GM18508 (cell line): ENCODE measurements at regions not wholly inside any gene's neighbourhood (a gene's known extent, or its start where the extent isn't known, plus 50 kb on each side); places are given as distances from the start of the nearest gene placed in this dataset.

Experiments
- ATAC-seq: cut with Tn5 transposase; IDR thresholded peaks from one replicate; pipeline ENCODE4 v1.9.1; 2021; ENCODE audit warnings: moderate number of reproducible peaks; ENCODE audit not compliant: insufficient read depth, unreplicated experiment

DNA sequence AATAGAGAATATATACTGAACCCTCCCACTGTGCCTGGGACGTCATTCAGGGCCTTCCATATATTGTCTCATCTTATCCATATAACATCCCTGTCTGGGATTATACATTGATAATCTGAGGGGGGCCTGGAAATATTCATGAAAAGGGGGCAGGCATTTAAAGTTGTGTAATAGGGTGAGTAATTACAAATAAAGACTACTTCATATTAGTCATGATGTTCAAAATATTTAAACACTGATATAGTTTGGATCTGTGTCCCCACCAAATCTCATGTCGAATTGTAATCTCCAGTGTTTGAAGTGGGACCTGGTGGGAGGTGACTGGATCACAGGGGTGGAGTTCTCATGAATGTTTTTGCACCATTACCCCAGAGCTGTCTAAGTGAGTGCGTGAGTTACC is 97.8 kb downstream of the AQP9 start:
- no peak for ATAC-seq

DNA sequence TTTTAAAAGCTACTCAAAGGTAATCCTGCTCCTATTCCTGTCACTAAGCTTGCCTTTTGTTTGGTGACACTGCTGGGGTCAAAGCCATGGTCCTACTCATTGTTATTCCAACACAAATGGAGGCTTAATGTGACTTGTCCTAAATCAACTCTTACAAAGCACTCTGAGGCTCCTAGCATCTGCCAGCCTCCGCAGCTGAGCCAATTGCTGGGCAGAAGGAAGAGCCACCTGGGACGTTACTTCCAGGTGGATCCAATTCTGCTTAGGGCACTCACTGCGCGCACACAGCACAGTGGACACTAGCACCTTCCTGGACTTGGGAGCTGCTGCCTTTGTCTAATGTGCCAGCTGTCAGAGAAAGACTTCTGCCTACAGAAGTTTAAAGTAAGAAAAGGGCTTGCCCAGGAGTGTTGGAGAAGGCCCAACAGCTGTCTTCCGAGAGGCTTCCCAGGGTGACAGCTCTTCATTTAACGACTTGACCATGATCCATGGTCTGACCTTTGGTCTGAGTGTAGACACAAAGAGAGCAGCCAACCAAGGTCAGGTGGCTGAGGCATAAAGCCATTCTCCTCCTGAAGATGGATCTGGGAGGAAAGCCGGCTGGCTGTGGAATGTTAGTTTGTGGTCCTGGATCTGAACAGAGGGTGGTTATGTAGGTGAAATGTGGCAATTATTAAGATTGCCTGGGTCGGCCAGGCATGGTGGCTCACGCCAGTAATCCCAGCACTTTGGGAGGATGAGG is 102.2 kb downstream of the AQP9 start:
- ATAC-seq: no peak

DNA sequence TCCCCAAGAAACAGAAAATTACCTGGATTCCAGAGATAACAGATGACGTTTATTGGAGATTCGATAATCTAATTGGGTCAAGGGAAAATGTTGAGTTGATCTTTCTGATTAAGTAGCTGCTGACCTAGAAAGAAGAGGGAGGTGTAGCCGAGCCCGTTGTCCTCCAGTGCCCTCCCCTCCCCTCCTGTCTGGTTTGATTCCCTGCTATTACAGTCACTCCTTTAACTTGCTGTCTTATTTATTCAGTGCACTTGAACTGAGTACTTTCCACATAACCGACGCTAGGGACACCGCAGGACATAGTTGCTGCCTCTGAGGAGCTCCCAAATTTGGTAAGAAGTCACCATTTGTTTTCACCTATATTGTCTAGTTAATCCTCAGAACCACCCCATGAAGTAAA is 103.7 kb downstream of the AQP9 start:
- no peak for ATAC-seq

DNA sequence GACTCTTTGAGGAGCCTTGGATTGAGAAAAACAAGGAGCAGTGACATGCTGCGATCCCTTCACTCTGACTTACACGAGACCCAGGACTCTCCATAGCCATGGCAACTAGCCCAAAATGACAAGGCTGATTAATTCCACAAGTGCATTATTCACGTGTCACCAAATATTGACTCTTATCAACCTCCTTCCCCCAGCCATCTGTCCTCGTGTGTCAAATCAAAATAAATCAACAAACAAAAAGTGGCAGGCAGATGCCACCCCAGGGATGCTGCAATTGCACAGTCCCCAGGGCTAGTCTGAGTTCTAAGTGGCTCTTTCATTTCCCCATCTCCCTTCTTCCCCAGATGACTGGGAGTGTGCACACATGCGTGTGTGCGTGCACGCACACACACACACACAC is 104.9 kb downstream of the AQP9 start:
- ATAC-seq: no peak

DNA sequence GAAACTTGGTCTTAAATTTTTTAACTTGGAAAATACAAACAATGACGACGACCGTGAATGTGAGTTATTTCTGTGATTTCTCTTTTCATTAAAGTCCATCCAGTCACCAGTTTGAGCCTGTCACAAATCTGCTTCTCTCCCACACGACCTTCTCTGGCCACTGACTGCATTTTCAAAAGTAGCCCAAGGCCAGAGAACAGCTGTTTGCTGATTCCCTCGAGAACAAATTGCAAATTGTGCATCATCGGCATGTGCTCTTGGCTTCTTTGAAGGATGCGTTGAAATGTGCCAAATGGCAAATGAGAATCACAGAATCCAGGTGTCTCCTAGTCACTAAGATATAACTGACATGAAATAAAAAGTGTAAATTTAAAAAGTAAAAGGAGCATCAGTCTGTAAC is 106.4 kb downstream of the AQP9 start:
- ATAC-seq: no peak

DNA sequence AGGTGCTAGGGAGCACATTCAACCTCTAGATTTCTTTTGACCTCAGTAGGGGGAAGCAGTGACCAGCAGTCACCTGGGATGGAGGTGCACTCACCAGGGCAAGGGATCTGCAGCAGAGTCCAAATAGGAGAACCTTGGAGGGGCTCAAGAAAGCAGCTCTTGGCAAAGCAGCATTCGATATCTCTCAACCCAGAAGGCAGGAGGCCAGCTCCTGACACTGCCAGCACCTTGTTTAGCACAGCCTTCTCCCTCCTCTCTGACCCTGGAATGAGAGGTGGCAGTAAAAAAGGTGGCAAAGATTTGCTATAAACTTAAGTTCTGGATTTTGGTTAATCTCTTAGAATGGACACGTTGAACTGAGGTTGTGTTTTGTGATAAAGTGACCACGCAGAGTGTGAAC is 107.9 kb downstream of the AQP9 start:
- no peak for ATAC-seq

DNA sequence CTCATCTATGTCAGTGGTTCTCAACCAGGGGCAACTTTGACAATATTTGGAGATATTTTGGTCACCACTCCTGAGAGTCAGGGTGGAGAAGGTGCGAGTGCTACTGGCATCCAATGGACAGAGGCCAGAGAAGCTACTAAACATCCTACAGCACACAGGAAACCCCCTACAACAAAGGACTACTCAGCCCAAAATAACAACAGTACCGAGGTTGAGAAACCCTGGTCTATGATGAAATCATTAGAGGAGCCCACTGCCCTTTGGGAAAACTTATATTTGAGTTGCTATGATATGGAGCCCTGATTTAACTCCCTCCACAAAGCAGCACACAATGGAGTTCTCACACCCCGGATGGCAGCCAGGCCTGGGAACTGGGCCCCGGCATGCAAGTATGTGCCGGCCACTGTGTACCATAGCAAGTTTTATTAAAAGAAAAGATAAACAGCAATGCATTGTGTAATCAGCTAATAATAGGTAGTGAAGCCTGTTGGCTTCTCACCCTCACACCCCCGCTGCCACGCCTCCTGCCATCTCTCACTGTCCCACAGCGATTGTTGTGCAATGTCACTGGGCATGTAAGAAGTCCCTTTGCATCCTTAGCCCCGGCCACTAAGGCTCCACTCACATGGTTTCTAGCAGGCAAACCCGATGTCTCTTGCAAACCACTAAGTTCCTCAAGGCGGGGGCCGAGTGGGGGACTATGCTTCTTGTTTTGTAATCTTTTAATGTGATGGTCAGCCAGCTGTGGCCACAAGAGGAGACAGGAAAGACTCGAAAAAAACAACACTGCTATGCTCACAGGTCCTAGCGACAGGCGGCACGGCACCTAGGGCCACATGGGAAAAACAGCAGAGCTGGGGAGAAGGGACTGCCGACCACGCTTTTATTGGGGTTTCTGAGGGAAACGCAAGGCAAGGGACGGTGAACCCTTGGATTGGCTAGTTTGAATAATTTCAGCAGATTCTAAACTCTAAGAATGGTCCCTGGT is 110.0 kb downstream of the AQP9 start:
- ATAC-seq: no peak

DNA sequence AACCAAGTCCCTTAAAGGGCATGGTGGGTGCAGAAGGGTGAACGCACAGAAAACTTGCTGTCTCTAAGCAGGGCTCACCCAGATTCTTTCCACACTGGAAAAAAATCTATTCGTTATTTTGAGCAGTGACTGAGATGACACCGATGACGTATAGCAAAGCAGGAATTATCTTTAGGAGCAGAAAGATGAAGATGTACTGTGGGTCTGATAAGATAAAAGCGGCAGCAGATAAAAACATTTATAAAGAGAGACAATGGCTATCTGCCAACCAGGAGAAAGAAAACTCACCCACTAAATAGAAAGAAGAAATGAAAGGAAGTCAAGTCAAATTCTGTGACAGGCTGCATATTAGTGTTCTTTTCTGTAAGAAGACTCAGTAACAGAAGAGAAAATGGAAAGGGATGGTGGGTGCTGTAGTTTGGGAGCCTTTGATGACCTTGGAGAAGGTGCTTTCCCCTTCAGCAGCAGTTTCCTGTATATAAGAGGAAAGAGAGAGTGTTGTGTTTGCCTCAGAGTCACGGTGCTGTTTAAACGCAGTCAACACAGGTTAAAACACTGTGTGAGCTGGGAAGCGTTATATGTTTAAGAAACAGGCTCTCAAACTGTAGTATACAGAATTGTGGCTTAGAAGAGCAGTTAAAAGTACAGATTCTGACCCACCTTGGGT is 111.6 kb downstream of the AQP9 start:
- no peak for ATAC-seq

DNA sequence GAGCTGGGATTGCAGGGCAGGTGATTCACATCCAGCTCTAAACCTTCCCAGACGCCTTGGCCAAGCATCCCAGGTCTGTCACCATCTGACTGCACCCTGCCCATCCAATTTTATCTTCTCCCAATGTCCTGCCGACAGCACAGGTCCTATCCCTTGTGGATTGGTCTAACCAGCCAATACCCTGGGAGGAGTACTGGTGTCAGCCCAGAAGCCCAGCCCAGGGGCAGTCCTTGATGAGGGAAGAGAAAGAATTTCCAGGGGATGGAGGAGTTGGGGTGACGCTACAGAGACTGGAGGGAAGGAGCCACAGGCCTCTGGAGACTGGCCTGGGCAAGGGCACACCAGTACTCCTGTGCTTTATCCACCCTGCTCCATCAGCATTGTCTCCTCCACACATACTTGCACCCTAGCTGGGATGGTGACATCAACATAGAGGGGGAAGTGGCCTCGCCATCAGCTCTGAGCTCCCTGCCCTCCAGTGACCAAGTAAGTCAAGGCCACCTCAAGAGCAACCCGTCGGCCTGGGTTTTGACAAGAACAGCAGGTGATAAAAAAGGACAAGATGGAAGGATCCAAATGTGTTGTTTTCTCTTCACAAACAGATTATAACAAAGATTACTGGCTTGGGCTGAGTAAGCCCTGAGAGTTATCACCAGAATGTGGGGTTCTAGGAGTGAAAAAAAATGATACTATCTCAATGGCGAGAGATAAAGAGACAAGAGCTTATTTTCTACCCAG is 114.6 kb downstream of the AQP9 start:
- ATAC-seq: no peak

DNA sequence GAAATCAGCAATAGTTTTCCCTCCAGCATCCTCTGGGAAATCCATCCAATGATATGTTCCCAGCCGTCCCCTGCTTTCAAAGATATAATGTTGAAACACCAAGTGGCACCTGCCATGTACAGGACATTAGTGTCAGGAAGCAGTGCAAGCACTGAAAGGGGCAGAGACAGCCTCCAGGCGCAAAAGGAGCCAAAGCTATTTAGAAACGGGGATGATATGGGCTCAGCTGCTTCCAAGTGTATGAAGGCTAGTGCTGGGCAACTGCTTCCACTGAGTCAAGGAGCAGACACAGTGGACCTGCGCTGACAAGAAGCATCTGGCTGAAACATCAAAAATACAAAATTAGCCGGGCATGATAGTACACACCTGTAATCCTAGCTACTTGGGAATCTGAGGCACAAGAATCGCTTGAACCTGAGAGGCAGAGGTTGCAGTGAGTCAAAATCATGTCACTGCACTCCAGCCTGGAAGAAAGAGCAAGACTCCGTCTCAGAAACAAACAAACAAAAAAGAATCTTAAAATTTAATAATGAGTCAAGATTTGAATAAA is 119.7 kb downstream of the AQP9 start:
- no peak for ATAC-seq

DNA sequence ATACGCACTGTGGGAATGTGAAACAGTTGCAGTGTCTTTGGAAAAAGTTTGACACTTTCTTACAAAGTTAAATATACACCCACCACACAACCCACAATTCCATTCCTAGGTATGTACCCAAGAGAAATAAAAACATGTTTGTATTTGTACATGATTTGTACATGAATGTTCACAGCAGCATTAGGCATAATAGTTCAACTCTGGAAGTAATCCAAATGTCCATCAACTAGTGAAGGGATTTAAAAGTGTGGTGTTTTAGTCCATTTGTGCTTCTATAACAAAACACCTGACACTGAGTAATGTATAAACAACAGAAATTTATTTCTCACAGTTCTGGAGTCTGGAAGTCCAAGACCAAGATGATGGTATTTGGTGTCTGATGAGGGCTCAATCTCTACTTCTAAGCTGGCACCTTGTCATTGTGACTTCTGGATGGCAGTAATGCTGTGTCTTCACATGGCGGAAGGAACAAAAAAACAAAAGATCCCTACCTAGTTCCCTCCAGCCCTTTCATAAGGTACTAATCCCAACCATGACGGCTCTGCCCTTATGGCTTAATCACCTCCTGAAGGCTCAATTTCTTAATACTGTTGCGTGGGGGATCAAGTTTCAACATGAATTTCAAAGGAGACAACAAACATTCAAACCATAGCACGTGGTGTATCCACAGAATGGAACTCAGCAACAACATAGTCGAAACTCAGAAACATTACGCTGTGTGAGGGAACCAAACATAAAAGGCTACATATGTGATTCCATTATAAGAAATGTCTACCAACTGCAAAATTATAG is 120.5 kb downstream of the AQP9 start:
- no peak for ATAC-seq

DNA sequence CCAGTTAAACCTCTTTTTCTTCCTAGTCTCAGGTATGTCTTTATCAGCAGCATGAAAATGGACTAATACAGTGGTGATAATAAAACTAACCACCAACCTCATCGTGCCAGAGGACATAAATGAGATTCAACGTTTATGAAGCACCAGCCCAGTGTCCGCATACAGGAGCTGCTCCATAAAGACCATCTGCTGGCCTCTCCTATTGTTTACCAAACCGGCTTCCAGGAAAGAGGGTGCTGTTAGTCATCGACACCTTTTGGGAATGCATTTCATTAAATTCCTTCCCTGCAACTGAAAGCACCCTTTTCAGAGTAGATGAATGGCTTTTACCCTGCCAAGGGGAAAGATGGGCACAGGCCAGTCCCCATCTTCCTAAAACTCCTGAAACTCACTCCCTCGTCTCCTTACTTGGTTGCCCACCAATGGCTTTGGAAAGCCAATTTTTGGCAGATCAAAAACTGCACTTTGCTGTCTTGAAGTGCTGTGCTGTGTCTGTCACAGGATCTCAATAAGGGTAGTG is 122.1 kb downstream of the AQP9 start:
- no peak for ATAC-seq

DNA sequence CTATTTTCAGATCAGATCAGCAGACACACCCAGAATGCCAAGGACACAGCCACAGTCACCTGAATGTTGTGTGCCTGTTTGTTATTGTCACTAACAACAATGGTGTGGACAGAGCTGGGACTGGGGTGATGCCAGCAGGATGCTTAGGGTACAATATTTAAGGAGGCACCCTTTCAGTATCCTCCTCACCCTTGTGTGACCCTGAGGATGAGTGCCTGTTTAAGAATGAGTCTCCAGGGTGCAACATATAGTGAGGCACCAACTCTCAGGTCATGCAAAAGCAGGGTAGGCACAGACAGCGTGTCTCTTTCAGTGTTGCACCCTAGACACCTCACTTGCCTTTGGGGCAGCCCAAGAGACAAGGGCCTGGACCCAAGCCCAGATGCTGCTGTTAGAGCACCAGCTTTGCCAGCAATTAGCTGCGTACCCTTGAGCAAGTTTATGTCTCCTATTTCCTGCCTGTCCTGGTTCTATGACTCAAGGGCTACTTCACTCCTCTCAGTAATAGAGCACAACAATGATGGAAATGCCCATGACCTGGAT is 122.6 kb downstream of the AQP9 start:
- no peak for ATAC-seq

DNA sequence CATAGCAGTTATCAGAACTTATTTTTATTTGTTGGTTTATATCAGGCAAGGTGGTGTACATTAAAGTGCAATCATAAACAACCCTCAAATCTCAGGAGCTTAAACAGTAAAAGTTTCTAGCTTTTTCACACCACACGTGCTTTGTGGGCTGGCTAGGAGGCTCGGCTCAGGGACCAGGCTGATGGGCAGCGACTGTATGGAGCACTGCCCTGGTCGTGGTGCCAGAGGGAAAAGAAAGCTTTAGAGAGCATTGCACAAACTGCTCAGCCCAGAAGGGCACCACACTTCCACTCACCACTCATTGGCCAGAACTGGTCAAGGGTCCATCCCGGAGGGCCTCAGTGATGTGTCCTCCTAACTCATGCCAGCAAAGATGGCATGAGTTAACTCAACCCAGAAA is 123.2 kb downstream of the AQP9 start:
- no peak for ATAC-seq

DNA sequence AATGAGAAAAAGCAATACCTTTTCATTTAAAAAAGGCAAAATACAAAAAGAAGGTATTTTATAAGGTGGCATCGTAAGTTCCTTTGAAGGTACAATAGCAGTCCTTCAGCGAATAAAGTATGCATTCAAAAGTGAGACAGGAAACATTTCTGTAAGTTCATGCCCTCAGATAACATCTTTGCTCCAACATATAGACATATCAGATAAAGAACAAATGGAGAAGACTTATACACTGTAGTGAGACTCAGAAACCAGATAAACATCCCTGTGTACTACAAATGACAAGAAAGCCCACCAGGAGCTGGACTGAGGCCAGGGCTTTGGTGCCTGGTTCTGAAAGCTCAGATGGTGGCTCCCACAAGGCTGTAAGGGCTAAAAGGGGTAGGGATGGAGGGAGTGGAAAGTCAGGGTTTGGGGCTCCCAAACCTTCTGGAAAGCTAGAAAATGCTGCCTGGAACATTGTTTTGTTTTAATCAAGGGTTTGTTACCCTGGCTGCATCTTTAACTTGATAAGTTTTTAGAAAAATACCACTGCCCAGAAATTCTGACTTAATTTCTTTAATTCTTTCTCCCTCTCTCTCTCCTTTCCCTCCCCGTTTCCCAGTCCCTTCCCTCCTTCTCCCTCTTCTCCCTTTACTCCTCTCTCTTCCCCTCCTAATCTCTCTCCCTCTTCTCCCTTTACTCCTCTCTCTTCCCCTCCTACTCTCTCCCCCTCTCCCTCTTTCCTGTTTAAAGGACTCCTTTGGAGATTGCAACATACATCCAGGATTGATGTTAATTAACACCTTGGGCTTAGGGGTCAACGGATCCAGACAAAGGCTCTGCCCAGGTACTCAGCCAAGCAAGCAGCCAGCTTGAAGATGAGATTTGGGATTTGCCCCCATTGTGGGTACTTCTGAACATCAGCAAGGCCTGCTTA is 126.1 kb downstream of the AQP9 start:
- ATAC-seq: no peak

DNA sequence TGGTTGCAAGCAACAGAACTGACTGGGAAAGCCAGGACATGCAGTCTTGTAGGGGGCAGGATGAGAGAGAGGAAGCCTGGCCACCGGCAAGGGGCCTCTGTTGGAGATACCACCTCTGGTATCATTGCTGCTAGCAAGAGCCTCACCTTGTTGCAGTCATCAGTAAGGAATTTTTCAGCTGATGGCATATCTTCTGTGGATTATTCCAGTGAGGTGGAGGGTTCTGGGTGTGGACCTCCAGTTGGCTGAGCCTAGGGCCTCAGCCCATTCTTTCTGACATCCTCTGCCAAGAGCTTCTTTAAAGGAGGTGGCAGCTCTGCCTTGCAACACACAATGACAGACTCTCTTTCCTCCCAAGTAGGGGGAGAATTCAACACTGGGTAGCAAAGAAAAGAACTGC is 128.9 kb downstream of the AQP9 start:
- ATAC-seq: no peak

DNA sequence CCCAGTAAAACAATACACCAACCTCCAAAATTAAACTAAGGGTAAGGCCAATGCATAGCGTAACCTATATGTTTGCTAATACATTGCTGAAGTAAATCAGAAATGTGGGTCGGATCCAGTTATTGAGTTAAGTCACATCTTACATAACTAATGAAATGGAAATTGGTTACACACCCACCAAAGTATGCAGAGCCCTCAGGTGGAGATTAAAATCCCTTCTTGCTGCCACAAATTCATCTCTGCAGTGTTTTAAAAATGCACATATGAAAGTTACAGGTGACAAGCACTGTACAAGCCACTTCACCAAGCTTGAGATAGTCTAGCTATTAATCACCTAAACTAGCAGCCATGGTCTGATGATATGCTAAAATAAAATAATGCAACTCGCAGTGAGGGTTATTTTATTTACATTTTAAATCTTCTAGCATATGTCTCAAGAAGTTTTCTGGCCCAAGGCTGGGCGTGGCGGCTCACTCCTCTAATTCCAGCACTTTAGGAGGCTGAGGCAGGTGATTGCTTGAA is 130.6 kb downstream of the AQP9 start:
- no peak for ATAC-seq
